GM12878 (cell line): ENCODE measurements at regions not wholly inside any gene's neighbourhood (a gene's known extent, or its start where the extent isn't known, plus 50 kb on each side); places are given as distances from the start of the nearest gene placed in this dataset.

ENCODE experiments used
- ATAC-seq: fragments of 200-7000 bp; cut with Tn5 transposase; 3 replicates; pipeline ENCODE4 v1.9.1; 2020; ENCODE audit warnings: mild to moderate bottlenecking, moderate library complexity
- BruUV-seq: library from RNA; stranded (reverse); fragments of 400-500 nt; replicated peaks from 2 replicates; lab custom pipeline; 2021; lab: Mats Ljungman, UMichigan
- CTCF ChIA-PET: fragments of 300-600 bp; sonication (Branson Sonifier 250); formaldehyde crosslinking; extraction: SDS; loops from one replicate; lab custom pipeline; 2021; ENCODE audit warnings: inconsistent platforms; lab: Yijun Ruan, JAX
- POLR2A ChIA-PET: fragments of 350-600 bp; formaldehyde crosslinking; extraction: SDS; loops from one replicate; lab custom pipeline; 2021; ENCODE audit warnings: inconsistent platforms; lab: Charles Lee
- RAD21 ChIA-PET: fragments of 300-600 bp; sonication (Branson Sonifier 250); formaldehyde crosslinking; loops from one replicate; lab custom pipeline; 2023; ENCODE audit warnings: antibody characterized with exemption; ENCODE audit not compliant: unreplicated experiment; lab: Charles Lee
- SMC1A ChIA-PET: fragments of 300-600 bp; sonication (Branson Sonifier 250); formaldehyde crosslinking; loops from one replicate; lab custom pipeline; 2023; ENCODE audit not compliant: unreplicated experiment, uncharacterized antibody; lab: Charles Lee
- DNase-seq: peaks from one replicate; pipeline ENCODE4 v3.0.0-alpha.2; 2011; ENCODE audit warnings: low read depth, low spot score
- FAIRE-seq: peaks from 3 replicates; lab custom pipeline; 2011; peaks lifted over from hg19 to GRCh38; lab: Jason Lieb, UNC
- H2AFZ ChIP-seq: 2 replicates; pipeline ENCODE4 v1.6.0; 2011; ENCODE audit warnings: low read depth, low read length, control low read depth; ENCODE audit not compliant: control insufficient read depth
- H3K27ac ChIP-seq: 2 replicates; pipeline ENCODE4 v1.5.1; 2011; ENCODE audit warnings: control low read depth; ENCODE audit not compliant: control insufficient read depth, insufficient read depth
- H3K27me3 ChIP-seq, 2 experiments: replicated peaks in 1 of 2; 2 replicates each; pipeline versions ENCODE4 v1.6.0 to v1.6.1; 2011; ENCODE audit warnings: low read length in 1 of 2; ENCODE audit not compliant: control insufficient read depth in 2 of 2, insufficient read depth in 2 of 2
- H3K36me3 ChIP-seq, 2 experiments: 2 replicates each; pipeline ENCODE4 v1.5.1; 2011; ENCODE audit warnings: low read length in 1 of 2; ENCODE audit not compliant: control insufficient read depth in 2 of 2, insufficient read depth in 2 of 2
- H3K4me1 ChIP-seq: 2 replicates; pipeline ENCODE4 v1.6.1; 2011; ENCODE audit warnings: mild to moderate bottlenecking, low read length, moderate library complexity, mixed read lengths; ENCODE audit not compliant: control insufficient read depth, insufficient read depth
- H3K4me2 ChIP-seq: 2 replicates; pipeline ENCODE4 v1.6.0; 2011; ENCODE audit warnings: control low read depth; ENCODE audit not compliant: control insufficient read depth, insufficient read depth
- H3K4me3 ChIP-seq: fragments of 200-600 bp; sonication (generic); 2 replicates; pipeline ENCODE4 v1.5.1; 2016
- H3K79me2 ChIP-seq: 2 replicates; pipeline ENCODE4 v1.6.0; 2011; ENCODE audit warnings: low read length; ENCODE audit not compliant: control insufficient read depth, insufficient read depth
- H3K9ac ChIP-seq: 2 replicates; pipeline ENCODE4 v1.8.0; 2011; ENCODE audit warnings: low read length, control low read depth, mixed read lengths; ENCODE audit not compliant: control insufficient read depth, insufficient read depth
- H3K9me3 ChIP-seq: replicated peaks from 3 replicates; pipeline ENCODE4 v1.5.1; 2011; ENCODE audit warnings: mild to moderate bottlenecking, low read length; ENCODE audit not compliant: control insufficient read depth, insufficient read depth
- H4K20me1 ChIP-seq: 2 replicates; pipeline ENCODE4 v1.6.0; 2011; ENCODE audit not compliant: control insufficient read depth, insufficient read depth
- CREB1 ChIP-seq: IDR thresholded peaks from 2 replicates; pipeline ENCODE4 v1.6.1; 2012; ENCODE audit warnings: low read depth, mild to moderate bottlenecking, inconsistent platforms
- HCFC1 ChIP-seq: fragments of 150-350 bp; IDR thresholded peaks from 2 replicates; pipeline ENCODE4 v1.6.1; 2014; ENCODE audit warnings: low read length
- HDAC6 ChIP-seq: fragments of 200-600 bp; sonication (generic); IDR thresholded peaks from one replicate; pipeline ENCODE4 v1.8.0; 2017; ENCODE audit warnings: antibody characterized with exemption; ENCODE audit not compliant: unreplicated experiment
- JUNB ChIP-seq: IDR thresholded peaks from 2 replicates; pipeline ENCODE4 v1.6.1; 2016; ENCODE audit warnings: antibody characterized with exemption, mild to moderate bottlenecking
- PBX3 ChIP-seq: IDR thresholded peaks from 2 replicates; pipeline ENCODE4 v1.6.1; 2011; ENCODE audit warnings: mild to moderate bottlenecking, low read depth, low read length, moderate library complexity; ENCODE audit not compliant: insufficient replicate concordance
- POLR2AphosphoS5 ChIP-seq: IDR thresholded peaks from 2 replicates; pipeline ENCODE4 v1.6.1; 2011; ENCODE audit warnings: mild to moderate bottlenecking, low read length, inconsistent platforms
- RELA ChIP-seq: fragments of 450-650 bp; IDR thresholded peaks from 2 replicates; pipeline ENCODE4 v1.8.0; 2014; ENCODE audit warnings: borderline replicate concordance; ENCODE audit not compliant: partially characterized antibody
- RFX5 ChIP-seq: IDR thresholded peaks from 2 replicates; pipeline ENCODE4 v1.6.1; 2011; ENCODE audit warnings: low read depth, low read length, improper control_type of control experiment
- SIX5 ChIP-seq: IDR thresholded peaks from 2 replicates; pipeline ENCODE4 v1.6.1; 2011; ENCODE audit warnings: mild to moderate bottlenecking, low read depth, low read length, moderate library complexity; ENCODE audit not compliant: severe bottlenecking
- SUZ12 ChIP-seq: fragments of 200-600 bp; sonication (generic); IDR thresholded peaks from one replicate; pipeline ENCODE4 v1.6.1; 2018; ENCODE audit warnings: antibody characterized with exemption, mild to moderate bottlenecking; ENCODE audit not compliant: unreplicated experiment
- WGBS: methylation state at CpG from one replicate; pipeline ENCODE4 v1.1.6; 2016; ENCODE audit warnings: low lambda C conversion rate; ENCODE audit not compliant: insufficient replicate concordance, insufficient coverage; ENCODE audit errors: missing lambda C conversion rate; 5-methylcytosine and 5-hydroxymethylcytosine counted together
- in situ Hi-C: fragments of 300-500 bp; cut with MboI; formaldehyde crosslinking; loops from 9 replicates; pipeline ENCODE4 v1.14.3; 2018; ENCODE audit warnings: mixed read lengths
- intact Hi-C: fragments of 100-400 bp; cut with micrococcal nuclease; formaldehyde crosslinking; loops from one replicate; pipeline ENCODE4 v1.14.2; 2022; ENCODE audit not compliant: unreplicated experiment

GRCh38 chr13:104823709-104824108 lies 1711.8 kb downstream of the EFNB2 start:
- H3K79me2 ChIP-seq = no peaks in the 10 kb centered on the region
- WGBS = 0% methylated on average over 1 of the region's 1 CpG
- TF ChIP-seq HCFC1 (no peak), POLR2AphosphoS5 (no peak), PBX3 (no peak), JUNB (no peak)
- RAD21 ChIA-PET = no interaction called here
- SMC1A ChIA-PET = no interaction called here
- ATAC-seq (no peak), DNase-seq (no peak), FAIRE-seq (no peak)
- POLR2A ChIA-PET = no interaction called here
- BruUV-seq = no TSS peak
- in situ Hi-C loops (no loop called here), intact Hi-C loops (no loop called here)
- H3K9ac ChIP-seq = no peak overlapping the region
- H3K36me3 ChIP-seq = no peaks in the 10 kb centered on the region
- CTCF ChIA-PET = no interaction called here
- no peak overlapping the region for H3K4me3 ChIP-seq
- H2AFZ ChIP-seq = no peak overlapping the region
- H4K20me1 ChIP-seq = no peaks in the 10 kb centered on the region
- no peaks in the 10 kb centered on the region for H3K27me3 ChIP-seq
- no peaks in the 10 kb centered on the region for H3K9me3 ChIP-seq
- no peak overlapping the region for H3K27ac ChIP-seq
- H3K4me2 ChIP-seq = no peak overlapping the region
- H3K4me1 ChIP-seq = no peaks in the 10 kb centered on the region

- 0% methylated on average over 3 of the region's 3 CpGs for WGBS
- RAD21 ChIA-PET = no interaction called here
These were observed 1712.4 kb downstream of the EFNB2 start for GRCh38 chr13:104823071-104823470.

More at GRCh38 chr13:104823071-104823470, 1712.4 kb downstream of the EFNB2 start:
- Histone ChIP-seq H3K79me2 (no peaks in the 10 kb centered on the region), H3K4me1 (no peaks in the 10 kb centered on the region), H3K9me3 (no peaks in the 10 kb centered on the region), H3K4me3 (no peak overlapping the region), H3K36me3 (no peaks in the 10 kb centered on the region), H4K20me1 (no peaks in the 10 kb centered on the region), H3K4me2 (no peak overlapping the region), H3K27me3 (no peaks in the 10 kb centered on the region), H3K9ac (no peak overlapping the region), H3K27ac (no peak overlapping the region), H2AFZ (no peak overlapping the region)
- no peak for FAIRE-seq
- TF ChIP-seq SIX5 (no peak), CREB1 (peak; percentile 37; the same call in 1 of the 2 replicates), RELA (no peak), SUZ12 (no peak), HDAC6 (no peak), RFX5 (no peak)
- ChIA-PET CTCF (no interaction called here), POLR2A (no interaction called here), SMC1A (no interaction called here)
- BruUV-seq = no TSS peak
- in situ Hi-C loops (no loop called here), intact Hi-C loops (no loop called here)
- no peak for ATAC-seq
- no peak for DNase-seq
